ENCODE measurements at regions not wholly inside any gene's neighbourhood (a gene's known extent, or its start where the extent isn't known, plus 50 kb on each side); places are given as distances from the start of the nearest gene placed in this dataset.

DNA sequence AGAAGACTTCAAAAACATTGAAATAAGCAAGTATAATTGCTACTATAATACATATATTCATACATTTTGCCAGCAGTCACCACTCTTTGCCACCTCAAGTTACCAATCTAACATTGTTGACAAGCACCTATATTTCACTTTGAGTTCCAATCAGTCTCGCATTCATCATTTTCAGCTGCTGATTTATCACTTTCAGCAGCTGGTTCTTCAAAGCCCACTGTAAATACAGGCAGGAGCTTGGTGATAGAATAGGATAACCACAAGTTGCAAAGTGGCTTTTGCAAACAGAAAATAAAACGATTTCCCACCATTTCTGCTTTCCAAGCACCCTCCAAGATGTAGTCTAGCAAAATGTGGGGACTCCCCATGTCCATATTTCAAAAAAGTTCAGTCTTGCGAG, 114.2 kb upstream of the ITGA1 start:
- Mint-ChIP-seq H3K36me3 (ENCODE audit: unreplicated experiment) (no peaks in the 10 kb centered on the region), H3K4me3 (ENCODE audit: unreplicated experiment) (no peak overlapping the region), H3K9me3 (ENCODE audit: unreplicated experiment) (peaks cover 6% of the 10 kb centered on the region), H3K4me1 (ENCODE audit: low read depth, unreplicated experiment) (peaks cover 6% of the 10 kb centered on the region), H3K27ac (ENCODE audit: unreplicated experiment) (no peak overlapping the region), H3K27me3 (ENCODE audit: unreplicated experiment) (peaks cover 5% of the 10 kb centered on the region)
- DNase-seq, result no peak
- TF ChIP-seq, protein P1, sequence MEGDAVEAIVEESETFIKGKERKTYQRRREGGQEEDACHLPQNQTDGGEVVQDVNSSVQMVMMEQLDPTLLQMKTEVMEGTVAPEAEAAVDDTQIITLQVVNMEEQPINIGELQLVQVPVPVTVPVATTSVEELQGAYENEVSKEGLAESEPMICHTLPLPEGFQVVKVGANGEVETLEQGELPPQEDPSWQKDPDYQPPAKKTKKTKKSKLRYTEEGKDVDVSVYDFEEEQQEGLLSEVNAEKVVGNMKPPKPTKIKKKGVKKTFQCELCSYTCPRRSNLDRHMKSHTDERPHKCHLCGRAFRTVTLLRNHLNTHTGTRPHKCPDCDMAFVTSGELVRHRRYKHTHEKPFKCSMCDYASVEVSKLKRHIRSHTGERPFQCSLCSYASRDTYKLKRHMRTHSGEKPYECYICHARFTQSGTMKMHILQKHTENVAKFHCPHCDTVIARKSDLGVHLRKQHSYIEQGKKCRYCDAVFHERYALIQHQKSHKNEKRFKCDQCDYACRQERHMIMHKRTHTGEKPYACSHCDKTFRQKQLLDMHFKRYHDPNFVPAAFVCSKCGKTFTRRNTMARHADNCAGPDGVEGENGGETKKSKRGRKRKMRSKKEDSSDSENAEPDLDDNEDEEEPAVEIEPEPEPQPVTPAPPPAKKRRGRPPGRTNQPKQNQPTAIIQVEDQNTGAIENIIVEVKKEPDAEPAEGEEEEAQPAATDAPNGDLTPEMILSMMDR (IDR thresholded peaks at IDR 0.05; ENCODE audit: partially characterized antibody, unreplicated experiment), result no peak

DNA sequence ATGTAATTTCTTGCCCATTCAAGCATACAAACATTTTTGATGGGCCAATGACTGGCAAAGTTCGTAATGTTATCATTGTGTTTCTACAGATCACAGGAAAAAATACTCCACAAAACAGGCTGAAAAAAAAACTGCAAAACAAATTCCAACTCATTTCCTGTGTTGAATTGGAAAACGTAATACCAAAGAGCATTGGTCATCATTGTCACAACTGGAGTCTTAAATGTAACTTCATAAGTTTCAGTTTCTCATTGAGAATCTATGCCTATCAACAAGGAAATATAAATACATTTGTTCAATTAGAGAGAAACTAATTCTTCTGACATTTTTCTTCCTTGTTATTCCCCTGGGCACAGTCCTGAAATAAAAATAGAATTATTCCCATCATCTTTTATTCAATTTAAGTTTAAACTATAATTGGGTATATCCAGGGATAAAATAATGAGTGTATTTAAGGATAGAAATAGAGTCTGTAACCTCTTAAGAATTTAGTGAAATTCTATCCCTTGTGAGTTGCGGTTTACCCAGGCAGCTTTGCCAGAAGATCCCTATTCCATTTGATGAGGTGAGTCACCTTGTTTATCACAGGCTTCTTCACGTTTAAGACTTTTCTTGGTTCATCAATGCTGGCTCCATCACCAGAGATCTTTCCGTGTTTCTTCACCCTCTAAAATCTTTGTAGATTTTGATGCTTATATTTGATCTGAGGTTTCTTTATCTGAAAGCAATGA, 112.7 kb upstream of the ITGA1 start:
- Mint-ChIP-seq H3K9me3 (ENCODE audit: unreplicated experiment) (peaks cover 5% of the 10 kb centered on the region), H3K27me3 (ENCODE audit: unreplicated experiment) (no peaks in the 10 kb centered on the region), H3K4me1 (ENCODE audit: low read depth, unreplicated experiment) (no peaks in the 10 kb centered on the region), H3K27ac (ENCODE audit: unreplicated experiment) (no peak overlapping the region), H3K4me3 (ENCODE audit: unreplicated experiment) (no peak overlapping the region), H3K36me3 (ENCODE audit: unreplicated experiment) (no peaks in the 10 kb centered on the region)
- TF ChIP-seq, protein P1 (IDR thresholded peaks at IDR 0.05; ENCODE audit: partially characterized antibody, unreplicated experiment), result no peak
- DNase-seq, result no peak

DNA sequence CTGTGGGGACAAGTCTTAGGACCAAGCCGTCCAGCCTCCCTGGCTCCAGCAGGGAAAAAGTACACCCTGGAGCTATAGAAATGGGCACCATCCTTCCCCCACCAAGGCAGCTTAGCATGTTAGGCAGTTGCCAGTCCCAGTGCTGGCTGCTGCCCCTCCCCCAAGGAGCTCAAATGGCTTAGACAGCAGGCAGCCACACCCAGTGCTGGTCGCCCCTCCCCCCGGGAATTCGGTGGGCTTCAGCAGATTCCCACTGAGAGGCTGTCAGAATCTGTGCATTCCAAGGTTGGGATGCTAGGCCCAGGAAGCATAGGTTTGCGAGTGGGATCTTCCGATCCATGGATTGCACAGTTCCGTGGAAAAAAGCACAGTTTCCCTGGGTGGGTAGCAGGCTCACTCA, 105.2 kb upstream of the ITGA1 start:
- Mint-ChIP-seq H3K4me3 (ENCODE audit: unreplicated experiment) (no peak overlapping the region), H3K9me3 (ENCODE audit: unreplicated experiment) (peaks cover 3% of the 10 kb centered on the region), H3K27me3 (ENCODE audit: unreplicated experiment) (no peaks in the 10 kb centered on the region), H3K4me1 (ENCODE audit: low read depth, unreplicated experiment) (no peaks in the 10 kb centered on the region), H3K27ac (ENCODE audit: unreplicated experiment) (no peak overlapping the region), H3K36me3 (ENCODE audit: unreplicated experiment) (no peaks in the 10 kb centered on the region)
- TF ChIP-seq, protein P1 (IDR thresholded peaks at IDR 0.05; ENCODE audit: partially characterized antibody, unreplicated experiment), result no peak
- peak; percentile 51 for DNase-seq

DNA sequence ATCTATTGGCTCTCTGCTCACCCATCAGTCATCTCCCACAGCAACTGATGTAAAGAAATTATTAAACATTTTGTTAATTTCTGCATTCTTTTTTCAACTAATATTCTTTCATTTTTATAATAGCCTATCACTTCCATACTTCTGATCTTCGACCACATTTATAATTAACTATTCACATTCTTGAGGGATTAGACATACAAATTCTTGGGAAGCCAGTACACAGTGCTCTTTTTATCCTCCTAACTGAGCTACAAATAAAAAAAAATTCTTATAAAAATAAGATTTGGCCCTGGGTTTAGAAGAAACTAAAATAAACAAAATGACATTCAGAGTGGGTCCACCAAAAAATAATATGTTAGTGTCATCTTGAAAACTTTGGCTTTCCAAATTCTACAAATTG, 103.7 kb upstream of the ITGA1 start:
- no peaks in the 10 kb centered on the region for H3K4me1 Mint-ChIP-seq (ENCODE audit: low read depth, unreplicated experiment)
- H3K36me3 Mint-ChIP-seq (ENCODE audit: unreplicated experiment), result no peaks in the 10 kb centered on the region

DNA sequence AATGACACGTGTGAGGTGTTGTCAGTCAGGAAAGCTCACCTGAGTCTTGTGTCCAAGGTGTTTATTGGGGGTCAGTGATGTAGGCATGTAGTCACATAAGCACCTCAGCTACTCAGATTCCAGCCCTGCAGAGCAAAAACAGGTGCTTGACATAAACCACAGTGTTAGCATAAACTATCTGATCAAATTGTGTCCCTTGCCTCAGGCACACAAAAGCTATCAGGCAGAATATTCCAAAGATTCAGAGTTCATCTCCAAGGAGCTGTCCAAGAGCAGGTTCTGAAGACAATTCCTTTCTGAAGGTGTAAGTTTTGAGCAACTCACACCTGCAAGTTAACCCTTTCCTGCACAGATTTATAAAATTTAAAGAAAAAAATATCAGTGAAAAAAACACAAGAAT, 102.2 kb upstream of the ITGA1 start:
- H3K27me3 Mint-ChIP-seq (ENCODE audit: unreplicated experiment), result no peaks in the 10 kb centered on the region
- TF ChIP-seq, protein P1 (IDR thresholded peaks at IDR 0.05; ENCODE audit: partially characterized antibody, unreplicated experiment), result no peak
- H3K4me3 Mint-ChIP-seq (ENCODE audit: unreplicated experiment), result no peak overlapping the region
- H3K27ac Mint-ChIP-seq (ENCODE audit: unreplicated experiment), result no peak overlapping the region
- peaks cover 2% of the 10 kb centered on the region for H3K9me3 Mint-ChIP-seq (ENCODE audit: unreplicated experiment)
- no peaks in the 10 kb centered on the region for H3K36me3 Mint-ChIP-seq (ENCODE audit: unreplicated experiment)
- no peaks in the 10 kb centered on the region for H3K4me1 Mint-ChIP-seq (ENCODE audit: low read depth, unreplicated experiment)
- DNase-seq, result no peak

More for the DNA sequence above, 103.7 kb upstream of the ITGA1 start:
- peaks cover 3% of the 10 kb centered on the region for H3K9me3 Mint-ChIP-seq (ENCODE audit: unreplicated experiment)
- H3K4me3 Mint-ChIP-seq (ENCODE audit: unreplicated experiment), result no peak overlapping the region
- H3K27ac Mint-ChIP-seq (ENCODE audit: unreplicated experiment), result no peak overlapping the region
- no peaks in the 10 kb centered on the region for H3K27me3 Mint-ChIP-seq (ENCODE audit: unreplicated experiment)
- DNase-seq, result no peak
- TF ChIP-seq, protein P1 (IDR thresholded peaks at IDR 0.05; ENCODE audit: partially characterized antibody, unreplicated experiment), result no peak
